ENCODE measurements at regions not wholly inside any gene's neighbourhood (a gene's known extent, or its start where the extent isn't known, plus 50 kb on each side); places are given as distances from the start of the nearest gene placed in this dataset.

GRCh38 chr12:30463636-30464035, 232.0 kb downstream of the IPO8 start:
- H3K9me3 ChIP-seq (ENCODE audit: control insufficient read depth in 2 of 2, low read length in 2 of 2) = no peaks in the 10 kb centered on the region
- H3K36me3 ChIP-seq (ENCODE audit: control insufficient read depth in 2 of 2, insufficient read depth in 2 of 2, low read length in 2 of 2) = no peaks in the 10 kb centered on the region
- H3K27ac ChIP-seq (ENCODE audit: low read depth in 2 of 2, low read length in 2 of 2) = no peak overlapping the region
- H3K4me3 ChIP-seq (ENCODE audit: low read length in 2 of 2) = no peak overlapping the region
- no peaks in the 10 kb centered on the region for H3K4me1 ChIP-seq (ENCODE audit: control insufficient read depth in 2 of 2, insufficient read depth in 2 of 2, low read length in 2 of 2)
- no peaks in the 10 kb centered on the region for H3K27me3 ChIP-seq (ENCODE audit: control insufficient read depth in 2 of 2, insufficient read depth in 2 of 2, low read length in 2 of 2)
- H3K9ac ChIP-seq (ENCODE audit: low read depth in 1 of 2, low read length in 2 of 2) = no peak overlapping the region

DNA sequence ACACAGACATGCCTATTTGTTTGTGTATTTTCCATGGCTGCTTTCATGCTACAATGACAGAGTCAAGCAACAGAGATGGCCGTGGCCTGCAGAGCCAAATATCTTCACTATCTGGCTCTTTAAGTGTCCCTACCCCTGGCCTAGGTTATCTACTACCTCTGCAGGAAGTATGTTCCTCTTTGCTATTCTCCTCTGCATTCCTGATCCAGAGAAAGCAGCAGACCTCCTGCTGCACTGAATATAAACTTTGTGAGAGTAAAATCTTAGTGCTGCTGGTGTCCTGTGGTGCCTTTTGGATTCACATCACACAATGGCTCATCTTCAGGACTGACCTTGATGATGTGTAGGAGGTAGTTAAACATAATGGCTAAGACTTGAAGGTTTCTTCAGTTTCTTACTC, 233.4 kb downstream of the IPO8 start:
- no peaks in the 10 kb centered on the region for H3K9me3 ChIP-seq (ENCODE audit: control insufficient read depth in 2 of 2, low read length in 2 of 2)
- H3K4me1 ChIP-seq (ENCODE audit: control insufficient read depth in 2 of 2, insufficient read depth in 2 of 2, low read length in 2 of 2) = no peaks in the 10 kb centered on the region
- H3K27me3 ChIP-seq (ENCODE audit: control insufficient read depth in 2 of 2, insufficient read depth in 2 of 2, low read length in 2 of 2) = no peaks in the 10 kb centered on the region
- H3K4me3 ChIP-seq (ENCODE audit: low read length in 2 of 2) = no peak overlapping the region
- H3K36me3 ChIP-seq (ENCODE audit: control insufficient read depth in 2 of 2, insufficient read depth in 2 of 2, low read length in 2 of 2) = no peaks in the 10 kb centered on the region
- no peak overlapping the region for H3K27ac ChIP-seq (ENCODE audit: low read depth in 2 of 2, low read length in 2 of 2)
- no peak overlapping the region for H3K9ac ChIP-seq (ENCODE audit: low read depth in 1 of 2, low read length in 2 of 2)

- H3K4me1 ChIP-seq (ENCODE audit: control insufficient read depth in 2 of 2, insufficient read depth in 2 of 2, low read length in 2 of 2) = no peaks in the 10 kb centered on the region
- no peaks in the 10 kb centered on the region for H3K9me3 ChIP-seq (ENCODE audit: control insufficient read depth in 2 of 2, low read length in 2 of 2)
- no peak overlapping the region for H3K9ac ChIP-seq (ENCODE audit: low read depth in 1 of 2, low read length in 2 of 2)
- no peak overlapping the region for H3K27ac ChIP-seq (ENCODE audit: low read depth in 2 of 2, low read length in 2 of 2)
- no peaks in the 10 kb centered on the region for H3K36me3 ChIP-seq (ENCODE audit: control insufficient read depth in 2 of 2, insufficient read depth in 2 of 2, low read length in 2 of 2)
- H3K27me3 ChIP-seq (ENCODE audit: control insufficient read depth in 2 of 2, insufficient read depth in 2 of 2, low read length in 2 of 2) = no peaks in the 10 kb centered on the region
- H3K4me3 ChIP-seq (ENCODE audit: low read length in 2 of 2) = no peak overlapping the region
Measured at GRCh38 chr12:30461026-30461615, 234.5 kb downstream of the IPO8 start.

DNA sequence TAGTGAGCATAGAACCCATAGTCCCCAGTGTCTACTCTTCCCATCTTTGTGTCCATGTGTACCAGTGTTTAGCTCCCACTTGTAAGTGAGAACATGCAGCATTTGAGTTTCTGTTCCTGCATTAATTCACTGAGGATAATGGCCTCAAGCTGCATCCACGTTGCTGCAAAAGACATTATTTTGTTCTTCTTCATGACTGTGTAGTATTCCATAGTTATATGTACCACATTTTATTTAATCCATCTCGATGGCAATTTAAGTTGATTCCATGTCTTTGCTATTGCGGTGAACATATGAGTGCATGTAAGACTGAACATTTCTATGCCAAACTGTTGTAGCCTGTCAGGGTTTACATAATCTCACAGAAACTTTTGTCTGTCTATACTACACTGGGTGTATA, 237.2 kb downstream of the IPO8 start:
- Histone ChIP-seq H3K9ac (ENCODE audit: low read depth in 1 of 2, low read length in 2 of 2) (no peak overlapping the region), H3K36me3 (ENCODE audit: control insufficient read depth in 2 of 2, insufficient read depth in 2 of 2, low read length in 2 of 2) (no peaks in the 10 kb centered on the region), H3K4me3 (ENCODE audit: low read length in 2 of 2) (no peak overlapping the region), H3K9me3 (ENCODE audit: control insufficient read depth in 2 of 2, low read length in 2 of 2) (no peaks in the 10 kb centered on the region), H3K27me3 (ENCODE audit: control insufficient read depth in 2 of 2, insufficient read depth in 2 of 2, low read length in 2 of 2) (no peaks in the 10 kb centered on the region), H3K4me1 (ENCODE audit: control insufficient read depth in 2 of 2, insufficient read depth in 2 of 2, low read length in 2 of 2) (no peaks in the 10 kb centered on the region), H3K27ac (ENCODE audit: low read depth in 2 of 2, low read length in 2 of 2) (no peak overlapping the region)

DNA sequence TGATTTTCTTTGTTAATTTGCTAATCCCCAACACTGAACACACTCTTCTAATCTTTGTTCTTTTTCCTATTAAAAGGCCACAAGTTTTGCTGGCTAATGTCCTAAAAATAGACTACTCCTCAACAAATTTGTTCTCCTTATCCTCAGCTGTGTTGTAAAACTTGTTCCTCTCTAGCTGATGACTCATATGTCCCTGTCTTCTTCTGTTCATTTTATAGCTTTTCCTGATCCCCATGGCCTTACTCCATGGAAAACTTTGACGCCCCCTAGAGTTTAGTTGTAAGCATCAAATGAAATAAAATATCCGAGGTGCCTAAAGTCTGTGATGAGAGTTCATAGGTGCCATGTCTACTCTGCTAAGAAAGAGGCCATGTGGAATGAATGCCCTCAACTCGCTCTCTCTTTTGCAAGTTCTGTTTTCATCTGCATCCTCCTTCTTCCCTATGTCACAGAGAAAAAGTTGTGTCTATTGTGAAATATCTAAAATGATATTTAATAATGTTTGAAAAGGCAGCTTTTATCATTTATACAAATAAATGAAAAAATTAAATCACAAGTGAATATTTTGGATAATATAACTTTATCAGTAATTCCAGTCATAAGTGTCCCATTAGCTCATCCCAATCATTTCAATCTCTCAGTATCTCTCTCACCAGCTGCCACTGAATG, 237.9 kb downstream of the IPO8 start:
- Histone ChIP-seq H3K4me1 (ENCODE audit: control insufficient read depth in 2 of 2, insufficient read depth in 2 of 2, low read length in 2 of 2) (no peaks in the 10 kb centered on the region), H3K9ac (ENCODE audit: low read depth in 1 of 2, low read length in 2 of 2) (no peak overlapping the region), H3K27ac (ENCODE audit: low read depth in 2 of 2, low read length in 2 of 2) (peak overlapping the region in 1 of 2 donors; percentile 19), H3K4me3 (ENCODE audit: low read length in 2 of 2) (no peak overlapping the region), H3K36me3 (ENCODE audit: control insufficient read depth in 2 of 2, insufficient read depth in 2 of 2, low read length in 2 of 2) (no peaks in the 10 kb centered on the region), H3K27me3 (ENCODE audit: control insufficient read depth in 2 of 2, insufficient read depth in 2 of 2, low read length in 2 of 2) (no peaks in the 10 kb centered on the region), H3K9me3 (ENCODE audit: control insufficient read depth in 2 of 2, low read length in 2 of 2) (no peaks in the 10 kb centered on the region)

DNA sequence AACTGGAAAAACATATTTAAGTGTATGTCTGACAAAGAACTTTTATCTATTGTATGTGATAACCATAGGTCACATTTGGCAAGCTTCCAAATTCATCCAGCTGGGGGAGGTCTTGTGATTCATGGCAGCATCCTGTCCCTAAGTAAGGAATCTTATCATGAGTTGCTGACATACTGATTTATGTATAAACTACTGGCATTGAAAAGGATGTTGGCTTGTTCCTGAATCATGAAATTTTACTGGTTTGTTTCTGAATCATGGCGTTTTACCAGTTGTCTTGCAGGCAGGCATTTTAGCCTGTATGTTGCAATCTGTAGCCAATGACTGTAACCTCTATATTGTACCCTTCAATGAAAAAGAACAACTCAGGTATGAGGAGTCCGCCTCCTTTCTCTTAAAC, 244.8 kb downstream of the IPO8 start:
- no peaks in the 10 kb centered on the region for H3K4me1 ChIP-seq (ENCODE audit: control insufficient read depth in 2 of 2, insufficient read depth in 2 of 2, low read length in 2 of 2)
- H3K9me3 ChIP-seq (ENCODE audit: control insufficient read depth in 2 of 2, low read length in 2 of 2) = peaks cover 0 to 3% of the 10 kb centered on the region in 2 donors
- H3K27me3 ChIP-seq (ENCODE audit: control insufficient read depth in 2 of 2, insufficient read depth in 2 of 2, low read length in 2 of 2) = no peaks in the 10 kb centered on the region
- H3K36me3 ChIP-seq (ENCODE audit: control insufficient read depth in 2 of 2, insufficient read depth in 2 of 2, low read length in 2 of 2) = no peaks in the 10 kb centered on the region
- no peak overlapping the region for H3K9ac ChIP-seq (ENCODE audit: low read depth in 1 of 2, low read length in 2 of 2)
- no peak overlapping the region for H3K27ac ChIP-seq (ENCODE audit: low read depth in 2 of 2, low read length in 2 of 2)
- no peak overlapping the region for H3K4me3 ChIP-seq (ENCODE audit: low read length in 2 of 2)

- no peak overlapping the region for H3K9ac ChIP-seq (ENCODE audit: low read depth in 1 of 2, low read length in 2 of 2)
- H3K36me3 ChIP-seq (ENCODE audit: control insufficient read depth in 2 of 2, insufficient read depth in 2 of 2, low read length in 2 of 2) = no peaks in the 10 kb centered on the region
Measured at GRCh38 chr12:30450226-30450625, 245.4 kb downstream of the IPO8 start.

DNA sequence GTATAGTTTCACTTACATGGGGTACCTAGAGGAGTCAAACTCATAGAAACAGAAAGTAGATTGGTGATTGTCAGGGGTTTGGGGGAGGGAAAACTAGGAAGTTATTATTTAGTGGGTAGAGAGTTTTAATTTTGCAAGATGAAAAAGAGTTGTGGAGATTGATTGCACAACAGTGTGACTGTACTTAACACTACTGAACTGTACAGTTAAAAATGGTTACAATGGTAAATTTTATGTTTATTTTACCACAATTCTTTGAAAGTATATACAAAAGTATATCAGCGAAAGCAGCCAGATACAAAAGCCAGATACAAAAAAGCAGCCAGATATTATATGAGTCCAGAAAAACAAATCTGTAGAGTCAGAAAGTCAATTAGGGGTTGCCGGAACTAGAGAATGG, 247.6 kb downstream of the IPO8 start:
- Histone ChIP-seq H3K4me1 (ENCODE audit: control insufficient read depth in 2 of 2, insufficient read depth in 2 of 2, low read length in 2 of 2) (no peaks in the 10 kb centered on the region), H3K27ac (ENCODE audit: low read depth in 2 of 2, low read length in 2 of 2) (no peak overlapping the region), H3K4me3 (ENCODE audit: low read length in 2 of 2) (no peak overlapping the region), H3K9me3 (ENCODE audit: control insufficient read depth in 2 of 2, low read length in 2 of 2) (peaks cover 0 to 3% of the 10 kb centered on the region in 2 donors), H3K9ac (ENCODE audit: low read depth in 1 of 2, low read length in 2 of 2) (no peak overlapping the region), H3K36me3 (ENCODE audit: control insufficient read depth in 2 of 2, insufficient read depth in 2 of 2, low read length in 2 of 2) (no peaks in the 10 kb centered on the region), H3K27me3 (ENCODE audit: control insufficient read depth in 2 of 2, insufficient read depth in 2 of 2, low read length in 2 of 2) (no peaks in the 10 kb centered on the region)

More at GRCh38 chr12:30450226-30450625, 245.4 kb downstream of the IPO8 start:
- Histone ChIP-seq H3K4me3 (ENCODE audit: low read length in 2 of 2) (no peak overlapping the region), H3K27ac (ENCODE audit: low read depth in 2 of 2, low read length in 2 of 2) (no peak overlapping the region), H3K27me3 (ENCODE audit: control insufficient read depth in 2 of 2, insufficient read depth in 2 of 2, low read length in 2 of 2) (no peaks in the 10 kb centered on the region), H3K4me1 (ENCODE audit: control insufficient read depth in 2 of 2, insufficient read depth in 2 of 2, low read length in 2 of 2) (no peaks in the 10 kb centered on the region), H3K9me3 (ENCODE audit: control insufficient read depth in 2 of 2, low read length in 2 of 2) (peaks cover 0 to 3% of the 10 kb centered on the region in 2 donors)

- Histone ChIP-seq H3K36me3 (ENCODE audit: control insufficient read depth in 2 of 2, insufficient read depth in 2 of 2, low read length in 2 of 2) (no peaks in the 10 kb centered on the region), H3K27ac (ENCODE audit: low read depth in 2 of 2, low read length in 2 of 2) (no peak overlapping the region), H3K9ac (ENCODE audit: low read depth in 1 of 2, low read length in 2 of 2) (no peak overlapping the region), H3K4me3 (ENCODE audit: low read length in 2 of 2) (no peak overlapping the region), H3K4me1 (ENCODE audit: control insufficient read depth in 2 of 2, insufficient read depth in 2 of 2, low read length in 2 of 2) (no peaks in the 10 kb centered on the region), H3K9me3 (ENCODE audit: control insufficient read depth in 2 of 2, low read length in 2 of 2) (peaks cover 0 to 3% of the 10 kb centered on the region in 2 donors), H3K27me3 (ENCODE audit: control insufficient read depth in 2 of 2, insufficient read depth in 2 of 2, low read length in 2 of 2) (no peaks in the 10 kb centered on the region)
Measured at GRCh38 chr12:30447061-30447750, 248.5 kb downstream of the IPO8 start.

- no peaks in the 10 kb centered on the region for H3K9me3 ChIP-seq (ENCODE audit: control insufficient read depth in 2 of 2, low read length in 2 of 2)
- no peaks in the 10 kb centered on the region for H3K27me3 ChIP-seq (ENCODE audit: control insufficient read depth in 2 of 2, insufficient read depth in 2 of 2, low read length in 2 of 2)
- no peaks in the 10 kb centered on the region for H3K36me3 ChIP-seq (ENCODE audit: control insufficient read depth in 2 of 2, insufficient read depth in 2 of 2, low read length in 2 of 2)
- no peaks in the 10 kb centered on the region for H3K4me1 ChIP-seq (ENCODE audit: control insufficient read depth in 2 of 2, insufficient read depth in 2 of 2, low read length in 2 of 2)
- H3K9ac ChIP-seq (ENCODE audit: low read depth in 1 of 2, low read length in 2 of 2) = no peak overlapping the region
- no peak overlapping the region for H3K27ac ChIP-seq (ENCODE audit: low read depth in 2 of 2, low read length in 2 of 2)
- no peak overlapping the region for H3K4me3 ChIP-seq (ENCODE audit: low read length in 2 of 2)
Measured at GRCh38 chr12:30442461-30442860, 253.2 kb downstream of the IPO8 start.

Data from mucosa of rectum (tissue), 2 donors.